NK-92 treated with Interleukin-12 subunit alpha and Interleukin-12 subunit beta, amount 100 ng/mL, for 24 hours (cell line): ENCODE measurements at regions not wholly inside any gene's neighbourhood (a gene's known extent, or its start where the extent isn't known, plus 50 kb on each side); places are given as distances from the start of the nearest gene placed in this dataset.
A peak's percentile ranks its signal among the peaks of the same experiment; 100 is the strongest.

Experiments
- DNase-seq: peaks from one replicate; lab custom pipeline; 2025; lab: John Stamatoyannopoulos, UW

GRCh38 chr4:138692411-138692810 lies 323.2 kb upstream of the NOCT start:
- no peak for DNase-seq

- no peak for DNase-seq
These were observed 326.0 kb upstream of the NOCT start for GRCh38 chr4:138689593-138689992.

- DNase-seq, result no peak
These were observed 326.4 kb upstream of the NOCT start for GRCh38 chr4:138689187-138689586.

- no peak for DNase-seq
These were observed 327.0 kb upstream of the NOCT start for GRCh38 chr4:138688408-138689085.

- no peak for DNase-seq
These were observed 329.3 kb upstream of the NOCT start for GRCh38 chr4:138686106-138686835.

- DNase-seq, result no peak
These were observed 330.3 kb upstream of the NOCT start for GRCh38 chr4:138685316-138685715.

GRCh38 chr4:138680989-138681604 lies 334.5 kb upstream of the NOCT start:
- peak; percentile 32 for DNase-seq

- DNase-seq, result no peak
These were observed 335.3 kb upstream of the NOCT start for GRCh38 chr4:138680256-138680655.

- no peak for DNase-seq
These were observed 336.4 kb upstream of the NOCT start for GRCh38 chr4:138678985-138679746.

- DNase-seq, result no peak
These were observed 337.8 kb upstream of the NOCT start for GRCh38 chr4:138677748-138678147.

GRCh38 chr4:138677212-138677611 lies 338.4 kb upstream of the NOCT start:
- DNase-seq, result no peak

- DNase-seq, result no peak
These were observed 339.9 kb upstream of the NOCT start for GRCh38 chr4:138675685-138676084.

- no peak for DNase-seq
These were observed 341.4 kb upstream of the NOCT start for GRCh38 chr4:138674209-138674608.

GRCh38 chr4:138673053-138673452 lies 342.5 kb upstream of the NOCT start:
- no peak for DNase-seq

GRCh38 chr4:138672393-138672976 lies 343.1 kb upstream of the NOCT start:
- no peak for DNase-seq

GRCh38 chr4:138671606-138672084 lies 343.9 kb upstream of the NOCT start:
- no peak for DNase-seq

GRCh38 chr4:138671106-138671505 lies 344.5 kb upstream of the NOCT start:
- DNase-seq, result no peak

GRCh38 chr4:138670681-138671080 lies 344.9 kb upstream of the NOCT start:
- DNase-seq, result no peak

- DNase-seq, result no peak
These were observed 345.9 kb upstream of the NOCT start for GRCh38 chr4:138669479-138670315.

- no peak for DNase-seq
These were observed 347.3 kb upstream of the NOCT start for GRCh38 chr4:138668309-138668708.

GRCh38 chr4:138666366-138666765 lies 349.2 kb upstream of the NOCT start:
- no peak for DNase-seq
